AG04450 (cell line): ENCODE measurements at regions not wholly inside any gene's neighbourhood (a gene's known extent, or its start where the extent isn't known, plus 50 kb on each side); places are given as distances from the start of the nearest gene placed in this dataset.

Experiments
- CTCF ChIA-PET: fragments of 300-600, 350-600 bp; formaldehyde crosslinking; extraction: SDS; loops from one replicate; lab custom pipeline; 2022; ENCODE audit warnings: antibody characterized with exemption, inconsistent platforms; lab: Charles Lee
- POLR2A ChIA-PET: fragments of 350-600 bp; formaldehyde crosslinking; extraction: SDS; loops from one replicate; lab custom pipeline; 2021; ENCODE audit warnings: antibody characterized with exemption, inconsistent platforms; lab: Yijun Ruan, JAX
- DNase-seq: peaks from one replicate; pipeline ENCODE4 v3.0.0-alpha.2; 2011; ENCODE audit warnings: low read depth, low spot score
- H3K27ac ChIP-seq: one replicate; pipeline ENCODE4 v1.5.1; 2012; ENCODE audit warnings: low read depth, low read length, control low read depth
- H3K27me3 ChIP-seq: one replicate; pipeline ENCODE4 v1.6.0; 2012; ENCODE audit warnings: low read length; ENCODE audit not compliant: control insufficient read depth, insufficient read depth
- H3K4me3 ChIP-seq: 2 replicates; pipeline ENCODE4 v1.5.1; 2011; ENCODE audit warnings: mild to moderate bottlenecking, low read depth, low read length, control low read depth
- H3K9me3 ChIP-seq: 2 replicates; pipeline ENCODE4 v1.5.1; 2012; ENCODE audit warnings: low read length; ENCODE audit not compliant: control insufficient read depth, insufficient read depth
- TF ChIP-seq, protein P1 (sequence below): IDR thresholded peaks from 2 replicates; pipeline ENCODE4 v1.5.1; 2011; ENCODE audit warnings: low read depth, low read length, control low read depth, inconsistent platforms

DNA sequence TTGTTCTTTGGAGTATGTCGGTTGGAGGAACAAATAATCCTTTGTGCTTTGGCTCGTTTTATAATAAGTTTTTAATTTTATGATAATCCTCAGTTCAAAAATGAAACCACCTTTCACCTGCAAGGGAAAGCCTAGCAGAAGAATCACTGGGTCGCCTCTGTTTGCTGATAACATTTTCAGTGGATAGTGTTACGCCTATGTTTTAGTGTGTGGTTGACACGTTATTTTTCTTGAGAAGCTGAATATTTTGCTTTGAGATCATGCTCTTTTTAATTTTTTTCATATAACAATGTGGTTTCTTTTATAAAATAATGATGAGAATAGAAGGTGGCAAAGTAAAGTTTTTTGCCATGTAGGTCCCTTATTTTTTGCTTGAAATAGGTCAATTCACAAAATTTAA, 172.7 kb upstream of the ZEB2 start:
- no peak for DNase-seq
- POLR2A ChIA-PET, result no interaction called here
- H3K27ac ChIP-seq, result no peak overlapping the region
- CTCF ChIA-PET, result no interaction called here
- no peak overlapping the region for H3K4me3 ChIP-seq
- H3K9me3 ChIP-seq, result no peaks in the 10 kb centered on the region
- H3K27me3 ChIP-seq, result no peaks in the 10 kb centered on the region
- TF ChIP-seq, protein P1, sequence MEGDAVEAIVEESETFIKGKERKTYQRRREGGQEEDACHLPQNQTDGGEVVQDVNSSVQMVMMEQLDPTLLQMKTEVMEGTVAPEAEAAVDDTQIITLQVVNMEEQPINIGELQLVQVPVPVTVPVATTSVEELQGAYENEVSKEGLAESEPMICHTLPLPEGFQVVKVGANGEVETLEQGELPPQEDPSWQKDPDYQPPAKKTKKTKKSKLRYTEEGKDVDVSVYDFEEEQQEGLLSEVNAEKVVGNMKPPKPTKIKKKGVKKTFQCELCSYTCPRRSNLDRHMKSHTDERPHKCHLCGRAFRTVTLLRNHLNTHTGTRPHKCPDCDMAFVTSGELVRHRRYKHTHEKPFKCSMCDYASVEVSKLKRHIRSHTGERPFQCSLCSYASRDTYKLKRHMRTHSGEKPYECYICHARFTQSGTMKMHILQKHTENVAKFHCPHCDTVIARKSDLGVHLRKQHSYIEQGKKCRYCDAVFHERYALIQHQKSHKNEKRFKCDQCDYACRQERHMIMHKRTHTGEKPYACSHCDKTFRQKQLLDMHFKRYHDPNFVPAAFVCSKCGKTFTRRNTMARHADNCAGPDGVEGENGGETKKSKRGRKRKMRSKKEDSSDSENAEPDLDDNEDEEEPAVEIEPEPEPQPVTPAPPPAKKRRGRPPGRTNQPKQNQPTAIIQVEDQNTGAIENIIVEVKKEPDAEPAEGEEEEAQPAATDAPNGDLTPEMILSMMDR, result no peak

DNA sequence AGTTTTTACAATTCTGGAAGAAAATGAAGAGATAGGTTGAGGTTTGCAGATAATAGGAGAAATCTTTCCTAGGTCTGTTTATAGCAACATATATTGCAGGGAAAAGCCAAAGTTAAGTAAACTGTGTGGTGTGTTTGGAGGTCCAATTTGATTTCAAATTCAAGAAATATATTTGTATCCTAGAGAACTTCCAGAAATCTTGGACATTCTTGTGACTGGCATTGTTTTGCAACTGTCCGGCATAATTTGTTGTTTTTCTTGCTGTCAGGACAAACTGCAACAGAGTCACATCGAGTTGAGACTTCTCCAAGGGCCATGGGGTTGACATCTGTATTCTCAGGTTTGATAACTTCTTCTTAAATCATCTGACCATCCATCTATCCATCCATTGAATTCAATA, 170.9 kb upstream of the ZEB2 start:
- no peaks in the 10 kb centered on the region for H3K9me3 ChIP-seq

DNA sequence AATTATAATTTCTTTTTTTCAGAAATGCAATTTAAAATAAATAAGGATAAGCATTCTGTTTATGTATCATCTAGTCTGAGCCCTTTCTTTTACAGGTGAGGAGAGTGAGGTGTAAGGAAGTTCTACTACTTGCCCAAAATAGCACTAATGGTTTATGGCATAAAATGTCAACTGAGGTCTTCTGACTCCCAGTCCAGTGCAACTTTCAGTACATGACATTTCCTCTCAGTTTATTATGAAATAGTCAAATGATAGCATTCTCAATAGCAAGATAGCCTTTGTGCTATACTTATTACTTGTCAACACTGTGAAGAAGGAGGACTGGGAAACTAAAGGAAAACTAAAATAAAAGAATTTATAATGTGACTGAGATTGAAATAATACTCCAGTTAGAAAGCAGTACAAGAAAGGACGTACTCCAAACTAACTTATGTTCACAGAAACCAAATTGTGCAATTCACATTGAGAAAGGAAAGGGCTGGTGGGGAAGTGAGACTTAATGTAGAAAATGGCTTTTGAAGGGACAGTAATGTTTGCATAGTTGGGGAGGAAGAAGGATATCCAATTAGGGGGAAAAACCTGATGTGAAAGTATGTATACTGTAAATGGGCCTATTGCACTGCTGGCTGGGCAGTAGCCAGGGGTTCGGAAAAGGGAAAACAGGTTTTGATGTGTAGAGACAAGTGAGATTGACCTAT, 166.7 kb upstream of the ZEB2 start:
- DNase-seq, result no peak
- no peak overlapping the region for H3K27ac ChIP-seq
- TF ChIP-seq, protein P1, result no peak
- POLR2A ChIA-PET, result no interaction called here
- CTCF ChIA-PET, result no interaction called here
- no peaks in the 10 kb centered on the region for H3K27me3 ChIP-seq
- H3K9me3 ChIP-seq, result no peaks in the 10 kb centered on the region
- no peak overlapping the region for H3K4me3 ChIP-seq

More for the DNA sequence above, 170.9 kb upstream of the ZEB2 start:
- POLR2A ChIA-PET, result no interaction called here
- no peaks in the 10 kb centered on the region for H3K27me3 ChIP-seq
- H3K4me3 ChIP-seq, result no peak overlapping the region
- H3K27ac ChIP-seq, result no peak overlapping the region
- no peak for DNase-seq
- TF ChIP-seq, protein P1, result no peak
- CTCF ChIA-PET, result no interaction called here

DNA sequence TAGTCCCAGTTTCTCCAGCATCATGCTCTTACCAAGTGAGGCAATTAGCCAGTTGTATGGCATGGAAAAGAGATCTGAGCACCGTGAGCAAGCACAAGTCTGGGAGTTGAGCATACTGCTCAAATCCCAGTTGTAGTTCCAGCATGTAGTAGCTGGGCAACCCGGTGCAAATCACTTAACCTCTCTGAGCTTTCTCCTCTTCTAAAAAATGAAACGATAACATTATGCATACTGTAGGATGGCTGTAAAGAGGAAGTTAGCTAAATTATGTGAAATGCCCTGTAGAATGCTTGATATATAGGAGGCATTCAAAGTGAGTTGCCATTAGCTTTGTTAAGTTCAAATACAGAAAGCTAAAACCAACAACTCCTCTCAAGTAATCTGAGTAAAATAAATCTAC, 164.0 kb upstream of the ZEB2 start:
- Histone ChIP-seq H3K27me3 (no peaks in the 10 kb centered on the region), H3K4me3 (no peak overlapping the region), H3K9me3 (no peaks in the 10 kb centered on the region), H3K27ac (no peak overlapping the region)
- ChIA-PET POLR2A (no interaction called here), CTCF (no interaction called here)
- TF ChIP-seq, protein P1, result no peak
- no peak for DNase-seq

DNA sequence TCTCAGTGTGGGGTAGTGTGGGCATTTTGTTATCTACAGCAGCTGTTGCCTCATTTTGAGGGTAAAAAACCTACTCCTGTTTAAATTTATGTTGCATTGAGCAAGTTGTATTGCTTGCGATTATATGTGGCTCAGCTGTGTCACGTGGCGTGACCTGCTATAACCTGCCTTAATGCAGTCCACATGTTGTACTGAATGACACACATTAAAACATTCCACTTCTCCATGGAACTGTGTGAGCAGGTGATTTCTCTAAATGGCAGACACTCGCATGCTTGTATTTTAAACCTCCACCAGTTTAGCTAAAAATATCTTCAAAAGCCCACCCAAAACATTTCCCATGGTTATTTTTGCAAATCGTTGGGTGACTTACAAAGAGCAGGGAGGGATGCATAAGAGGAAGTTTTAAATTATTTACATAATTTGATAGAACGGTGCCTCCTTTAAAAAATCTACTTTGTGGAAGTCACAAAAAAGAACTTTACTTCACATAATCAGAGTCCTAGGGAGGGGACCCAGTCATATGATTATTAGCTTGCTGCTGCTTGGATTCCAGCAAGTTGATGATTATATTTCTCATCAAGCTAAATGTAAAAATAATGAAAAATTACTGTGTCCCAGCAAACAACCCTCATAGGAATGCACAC, 163.3 kb upstream of the ZEB2 start:
- DNase-seq, result no peak
- TF ChIP-seq, protein P1, result no peak
- Histone ChIP-seq H3K27ac (no peak overlapping the region), H3K4me3 (no peak overlapping the region), H3K27me3 (no peaks in the 10 kb centered on the region), H3K9me3 (no peaks in the 10 kb centered on the region)
- CTCF ChIA-PET, result no interaction called here
- POLR2A ChIA-PET, result no interaction called here
